HepG2 (cell line): ENCODE measurements at regions not wholly inside any gene's neighbourhood (a gene's known extent, or its start where the extent isn't known, plus 50 kb on each side); places are given as distances from the start of the nearest gene placed in this dataset.

Experiments used
- CEBPB ChIP-seq: IDR thresholded peaks from 2 replicates; pipeline ENCODE4 v1.6.1; 2011; ENCODE audit warnings: low read depth, low read length, improper control_type of control experiment, borderline replicate concordance
- FOXA1 ChIP-seq, 2 experiments: fragments of 450-650 bp in 1 of 2; sonication (generic) in 1 of 2; formaldehyde crosslinking in 1 of 2; IDR thresholded peaks; 2 replicates each; pipeline versions ENCODE4 v1.4.0 to v1.6.1; 2016 to 2020; ENCODE audit warnings: missing genetic modification reagents in 1 of 2
- GABPB1 ChIP-seq: IDR thresholded peaks from 2 replicates; pipeline ENCODE4 v1.6.1; 2016; ENCODE audit warnings: mild to moderate bottlenecking, missing genetic modification reagents, moderate library complexity, missing compliant biosample characterization
- GATA4 ChIP-seq: sonication (generic); IDR thresholded peaks from 2 replicates; pipeline ENCODE4 v1.6.1; 2016; ENCODE audit warnings: antibody characterized with exemption, low read depth, borderline replicate concordance
- MAF1 ChIP-seq: sonication (generic); formaldehyde crosslinking; IDR thresholded peaks from 2 replicates; pipeline ENCODE4 v1.5.0; 2020; ENCODE audit warnings: missing genetic modification reagents, borderline replicate concordance
- NAIF1 ChIP-seq: sonication (generic); formaldehyde crosslinking; IDR thresholded peaks from 2 replicates; pipeline ENCODE4 v1.5.0; 2020; ENCODE audit warnings: mild to moderate bottlenecking, missing genetic modification reagents, borderline replicate concordance
- RARA ChIP-seq: IDR thresholded peaks from 2 replicates; pipeline ENCODE4 v1.6.1; 2016; ENCODE audit warnings: missing genetic modification reagents, missing compliant biosample characterization
- SNRNP70 ChIP-seq: fragments of 200-400 bp; formaldehyde crosslinking; IDR thresholded peaks from 2 replicates; pipeline ENCODE4 v1.6.1; 2017; ENCODE audit warnings: mild to moderate bottlenecking, low read depth, low read length, moderate library complexity
- ZNF121 ChIP-seq: sonication (generic); formaldehyde crosslinking; IDR thresholded peaks from 2 replicates; pipeline ENCODE4 v1.5.0; 2020; ENCODE audit warnings: mild to moderate bottlenecking, missing genetic modification reagents
- ZNF577 ChIP-seq: sonication (generic); formaldehyde crosslinking; IDR thresholded peaks from 2 replicates; pipeline ENCODE4 v1.4.0; 2020; ENCODE audit warnings: mild to moderate bottlenecking, low read depth, missing genetic modification reagents, borderline replicate concordance
- ZNF660 ChIP-seq: sonication (generic); formaldehyde crosslinking; IDR thresholded peaks from 2 replicates; pipeline ENCODE4 v1.5.1; 2020; ENCODE audit warnings: mild to moderate bottlenecking, low read depth, missing genetic modification reagents, borderline replicate concordance
- ZNF746 ChIP-seq: sonication (generic); formaldehyde crosslinking; IDR thresholded peaks from 2 replicates; pipeline ENCODE4 v1.8.0; 2022; ENCODE audit warnings: mild to moderate bottlenecking, missing genetic modification reagents
- ZNF773 ChIP-seq: sonication (generic); formaldehyde crosslinking; IDR thresholded peaks from 2 replicates; pipeline ENCODE4 v1.4.0; 2020; ENCODE audit warnings: missing genetic modification reagents, borderline replicate concordance
- TF ChIP-seq, protein P1 (sequence below): sonication (generic); formaldehyde crosslinking; IDR thresholded peaks from 2 replicates; pipeline ENCODE4 v1.4.0; 2020; ENCODE audit warnings: missing genetic modification reagents
- TF ChIP-seq, protein P2 (sequence below): sonication (generic); formaldehyde crosslinking; IDR thresholded peaks from 2 replicates; pipeline ENCODE4 v1.5.1; 2020; ENCODE audit warnings: missing genetic modification reagents, mild to moderate bottlenecking, borderline replicate concordance
- TF ChIP-seq, protein P3 (sequence below): sonication (generic); formaldehyde crosslinking; IDR thresholded peaks from 2 replicates; pipeline ENCODE4 v1.4.0; 2020; ENCODE audit warnings: missing genetic modification reagents
- TF ChIP-seq, protein P4 (sequence below): sonication (generic); formaldehyde crosslinking; conservative IDR thresholded peaks from 2 replicates; pipeline ENCODE4 v1.5.0; 2020; ENCODE audit warnings: missing genetic modification reagents

DNA sequence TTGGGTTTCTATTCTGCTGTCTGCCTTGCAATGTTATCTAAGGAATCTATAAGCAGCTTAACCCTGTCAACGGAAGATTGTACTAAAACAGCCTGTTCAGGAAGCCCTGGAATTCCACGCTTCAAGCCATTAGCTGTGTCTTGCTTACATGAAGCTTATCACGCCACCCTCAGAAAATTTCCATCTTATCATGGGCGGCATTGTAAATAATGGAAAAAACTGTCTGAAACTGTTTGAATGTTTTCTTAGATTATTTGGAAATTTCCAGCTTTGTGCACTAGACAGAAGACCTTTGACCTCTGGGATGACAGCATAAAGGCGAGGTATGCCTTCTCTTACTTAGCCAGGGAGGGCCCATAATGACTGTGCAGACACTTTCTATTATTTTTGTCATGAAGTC, 319.7 kb downstream of the KCNRG start (continued):
- 0 out of 2 replicates have a peak, but pooled peaks have one; percentile 7 for TF ChIP-seq RARA (CRISPR knock-in tag)
- no peak for TF ChIP-seq ZNF660 (CRISPR knock-in tag)
- TF ChIP-seq FOXA1 (IDR thresholded peaks at IDR 0.05): no peak
- peak; percentile 15; the same call in 1 of the 2 replicates for TF ChIP-seq FOXA1 (CRISPR knock-in tag; IDR thresholded peaks at IDR 0.05)
- no peak for TF ChIP-seq MAF1 (CRISPR knock-in tag)
- 0 out of 2 replicates have a peak, but pooled peaks have one; percentile 22 for TF ChIP-seq GATA4
- TF ChIP-seq CEBPB: no peak
- no peak for TF ChIP-seq SNRNP70
- TF ChIP-seq ZNF773 (CRISPR knock-in tag): no peak
- no peak for TF ChIP-seq GABPB1 (CRISPR knock-in tag)
- TF ChIP-seq, protein P1, sequence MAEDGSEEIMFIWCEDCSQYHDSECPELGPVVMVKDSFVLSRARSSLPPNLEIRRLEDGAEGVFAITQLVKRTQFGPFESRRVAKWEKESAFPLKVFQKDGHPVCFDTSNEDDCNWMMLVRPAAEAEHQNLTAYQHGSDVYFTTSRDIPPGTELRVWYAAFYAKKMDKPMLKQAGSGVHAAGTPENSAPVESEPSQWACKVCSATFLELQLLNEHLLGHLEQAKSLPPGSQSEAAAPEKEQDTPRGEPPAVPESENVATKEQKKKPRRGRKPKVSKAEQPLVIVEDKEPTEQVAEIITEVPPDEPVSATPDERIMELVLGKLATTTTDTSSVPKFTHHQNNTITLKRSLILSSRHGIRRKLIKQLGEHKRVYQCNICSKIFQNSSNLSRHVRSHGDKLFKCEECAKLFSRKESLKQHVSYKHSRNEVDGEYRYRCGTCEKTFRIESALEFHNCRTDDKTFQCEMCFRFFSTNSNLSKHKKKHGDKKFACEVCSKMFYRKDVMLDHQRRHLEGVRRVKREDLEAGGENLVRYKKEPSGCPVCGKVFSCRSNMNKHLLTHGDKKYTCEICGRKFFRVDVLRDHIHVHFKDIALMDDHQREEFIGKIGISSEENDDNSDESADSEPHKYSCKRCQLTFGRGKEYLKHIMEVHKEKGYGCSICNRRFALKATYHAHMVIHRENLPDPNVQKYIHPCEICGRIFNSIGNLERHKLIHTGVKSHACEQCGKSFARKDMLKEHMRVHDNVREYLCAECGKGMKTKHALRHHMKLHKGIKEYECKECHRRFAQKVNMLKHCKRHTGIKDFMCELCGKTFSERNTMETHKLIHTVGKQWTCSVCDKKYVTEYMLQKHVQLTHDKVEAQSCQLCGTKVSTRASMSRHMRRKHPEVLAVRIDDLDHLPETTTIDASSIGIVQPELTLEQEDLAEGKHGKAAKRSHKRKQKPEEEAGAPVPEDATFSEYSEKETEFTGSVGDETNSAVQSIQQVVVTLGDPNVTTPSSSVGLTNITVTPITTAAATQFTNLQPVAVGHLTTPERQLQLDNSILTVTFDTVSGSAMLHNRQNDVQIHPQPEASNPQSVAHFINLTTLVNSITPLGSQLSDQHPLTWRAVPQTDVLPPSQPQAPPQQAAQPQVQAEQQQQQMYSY (CRISPR knock-in tag): no peak
- TF ChIP-seq ZNF121 (CRISPR knock-in tag): no peak
- no peak for TF ChIP-seq ZNF577
- no peak for TF ChIP-seq NAIF1 (CRISPR knock-in tag)
- TF ChIP-seq, protein P2, sequence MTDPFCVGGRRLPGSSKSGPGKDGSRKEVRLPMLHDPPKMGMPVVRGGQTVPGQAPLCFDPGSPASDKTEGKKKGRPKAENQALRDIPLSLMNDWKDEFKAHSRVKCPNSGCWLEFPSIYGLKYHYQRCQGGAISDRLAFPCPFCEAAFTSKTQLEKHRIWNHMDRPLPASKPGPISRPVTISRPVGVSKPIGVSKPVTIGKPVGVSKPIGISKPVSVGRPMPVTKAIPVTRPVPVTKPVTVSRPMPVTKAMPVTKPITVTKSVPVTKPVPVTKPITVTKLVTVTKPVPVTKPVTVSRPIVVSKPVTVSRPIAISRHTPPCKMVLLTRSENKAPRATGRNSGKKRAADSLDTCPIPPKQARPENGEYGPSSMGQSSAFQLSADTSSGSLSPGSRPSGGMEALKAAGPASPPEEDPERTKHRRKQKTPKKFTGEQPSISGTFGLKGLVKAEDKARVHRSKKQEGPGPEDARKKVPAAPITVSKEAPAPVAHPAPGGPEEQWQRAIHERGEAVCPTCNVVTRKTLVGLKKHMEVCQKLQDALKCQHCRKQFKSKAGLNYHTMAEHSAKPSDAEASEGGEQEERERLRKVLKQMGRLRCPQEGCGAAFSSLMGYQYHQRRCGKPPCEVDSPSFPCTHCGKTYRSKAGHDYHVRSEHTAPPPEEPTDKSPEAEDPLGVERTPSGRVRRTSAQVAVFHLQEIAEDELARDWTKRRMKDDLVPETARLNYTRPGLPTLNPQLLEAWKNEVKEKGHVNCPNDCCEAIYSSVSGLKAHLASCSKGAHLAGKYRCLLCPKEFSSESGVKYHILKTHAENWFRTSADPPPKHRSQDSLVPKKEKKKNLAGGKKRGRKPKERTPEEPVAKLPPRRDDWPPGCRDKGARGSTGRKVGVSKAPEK (CRISPR knock-in tag): no peak
- TF ChIP-seq, protein P3, sequence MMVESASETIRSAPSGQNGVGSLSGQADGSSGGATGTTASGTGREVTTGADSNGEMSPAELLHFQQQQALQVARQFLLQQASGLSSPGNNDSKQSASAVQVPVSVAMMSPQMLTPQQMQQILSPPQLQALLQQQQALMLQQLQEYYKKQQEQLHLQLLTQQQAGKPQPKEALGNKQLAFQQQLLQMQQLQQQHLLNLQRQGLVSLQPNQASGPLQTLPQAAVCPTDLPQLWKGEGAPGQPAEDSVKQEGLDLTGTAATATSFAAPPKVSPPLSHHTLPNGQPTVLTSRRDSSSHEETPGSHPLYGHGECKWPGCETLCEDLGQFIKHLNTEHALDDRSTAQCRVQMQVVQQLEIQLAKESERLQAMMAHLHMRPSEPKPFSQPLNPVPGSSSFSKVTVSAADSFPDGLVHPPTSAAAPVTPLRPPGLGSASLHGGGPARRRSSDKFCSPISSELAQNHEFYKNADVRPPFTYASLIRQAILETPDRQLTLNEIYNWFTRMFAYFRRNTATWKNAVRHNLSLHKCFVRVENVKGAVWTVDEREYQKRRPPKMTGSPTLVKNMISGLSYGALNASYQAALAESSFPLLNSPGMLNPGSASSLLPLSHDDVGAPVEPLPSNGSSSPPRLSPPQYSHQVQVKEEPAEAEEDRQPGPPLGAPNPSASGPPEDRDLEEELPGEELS (CRISPR knock-in tag): peak; percentile 41; the same call in 1 of the 2 replicates
- TF ChIP-seq, protein P4, sequence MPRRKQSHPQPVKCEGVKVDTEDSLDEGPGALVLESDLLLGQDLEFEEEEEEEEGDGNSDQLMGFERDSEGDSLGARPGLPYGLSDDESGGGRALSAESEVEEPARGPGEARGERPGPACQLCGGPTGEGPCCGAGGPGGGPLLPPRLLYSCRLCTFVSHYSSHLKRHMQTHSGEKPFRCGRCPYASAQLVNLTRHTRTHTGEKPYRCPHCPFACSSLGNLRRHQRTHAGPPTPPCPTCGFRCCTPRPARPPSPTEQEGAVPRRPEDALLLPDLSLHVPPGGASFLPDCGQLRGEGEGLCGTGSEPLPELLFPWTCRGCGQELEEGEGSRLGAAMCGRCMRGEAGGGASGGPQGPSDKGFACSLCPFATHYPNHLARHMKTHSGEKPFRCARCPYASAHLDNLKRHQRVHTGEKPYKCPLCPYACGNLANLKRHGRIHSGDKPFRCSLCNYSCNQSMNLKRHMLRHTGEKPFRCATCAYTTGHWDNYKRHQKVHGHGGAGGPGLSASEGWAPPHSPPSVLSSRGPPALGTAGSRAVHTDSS (CRISPR knock-in tag): no peak
- TF ChIP-seq ZNF746 (CRISPR knock-in tag): no peak
